H9 (cell line): ENCODE measurements at regions not wholly inside any gene's neighbourhood (a gene's known extent, or its start where the extent isn't known, plus 50 kb on each side); places are given as distances from the start of the nearest gene placed in this dataset.
"Not testable (repeated sequence)": the region's sequence is repeated elsewhere in the genome, so short reads cannot be mapped to it uniquely, and the experiment has no call there.

Source experiments
- DNase-seq: peaks from one replicate; pipeline ENCODE4 v3.0.0-alpha.2; 2017
- H2AFZ ChIP-seq: one replicate; pipeline ENCODE4 v1.6.1; 2013; ENCODE audit warnings: mild to moderate bottlenecking, low read length, control low read depth, moderate library complexity
- H2AK5ac ChIP-seq: 2 replicates; pipeline ENCODE4 v1.6.1; 2013; ENCODE audit warnings: low read length, control low read depth, mixed read lengths; ENCODE audit not compliant: insufficient read length
- H2BK120ac ChIP-seq: one replicate; pipeline ENCODE4 v1.6.1; 2013; ENCODE audit warnings: low read depth, mild to moderate bottlenecking, low read length, control low read depth, inconsistent platforms; ENCODE audit not compliant: poor library complexity, severe bottlenecking
- H2BK12ac ChIP-seq: 2 replicates; pipeline ENCODE4 v1.6.1; 2013; ENCODE audit warnings: low read length, control low read depth, mixed read lengths, low read depth; ENCODE audit not compliant: insufficient read length
- H2BK15ac ChIP-seq: 2 replicates; pipeline ENCODE4 v1.6.1; 2013; ENCODE audit warnings: low read depth, low read length, control low read depth
- H2BK20ac ChIP-seq: one replicate; pipeline ENCODE4 v1.6.1; 2013; ENCODE audit warnings: low read depth, mild to moderate bottlenecking, low read length, control low read depth, inconsistent platforms; ENCODE audit not compliant: poor library complexity, severe bottlenecking
- H2BK5ac ChIP-seq: 2 replicates; pipeline ENCODE4 v1.6.1; 2013; ENCODE audit warnings: low read length, control low read depth, mixed read lengths; ENCODE audit not compliant: insufficient read length
- H3K14ac ChIP-seq: 2 replicates; pipeline ENCODE4 v1.6.1; 2013; ENCODE audit warnings: low read length, control low read depth; ENCODE audit not compliant: insufficient read depth
- H3K18ac ChIP-seq: 2 replicates; pipeline ENCODE4 v1.6.1; 2013; ENCODE audit warnings: low read depth, mild to moderate bottlenecking, mixed read lengths, low read length, control low read depth; ENCODE audit not compliant: insufficient read length
- H3K23ac ChIP-seq: 2 replicates; pipeline ENCODE4 v1.6.1; 2013; ENCODE audit warnings: low read length, control low read depth, mixed read lengths, low read depth; ENCODE audit not compliant: insufficient read length
- H3K23me2 ChIP-seq: 2 replicates; pipeline ENCODE4 v1.6.1; 2013; ENCODE audit warnings: low read depth, mild to moderate bottlenecking, mixed read lengths, low read length, control low read depth; ENCODE audit not compliant: insufficient read length, poor library complexity, severe bottlenecking
- H3K27ac ChIP-seq: 2 replicates; pipeline ENCODE4 v1.5.1; 2013; ENCODE audit warnings: low read length, control low read depth, mixed read lengths, low read depth; ENCODE audit not compliant: insufficient read length
- H3K27me3 ChIP-seq: 2 replicates; pipeline ENCODE4 v1.6.1; 2013; ENCODE audit warnings: low read length, control low read depth, inconsistent platforms; ENCODE audit not compliant: insufficient read depth
- H3K4ac ChIP-seq: 2 replicates; pipeline ENCODE4 v1.6.1; 2013; ENCODE audit warnings: low read depth, mild to moderate bottlenecking, control low read depth, inconsistent platforms, low read length, moderate library complexity
- H3K4me1 ChIP-seq: 2 replicates; pipeline ENCODE4 v1.6.1; 2013; ENCODE audit warnings: low read length, control low read depth, inconsistent platforms; ENCODE audit not compliant: insufficient read depth
- H3K4me2 ChIP-seq: 2 replicates; pipeline ENCODE4 v1.6.1; 2013; ENCODE audit warnings: low read length, control low read depth, mixed read lengths; ENCODE audit not compliant: insufficient read length, insufficient read depth
- H3K56ac ChIP-seq: 2 replicates; pipeline ENCODE4 v1.6.1; 2013; ENCODE audit warnings: low read depth, mild to moderate bottlenecking, mixed read lengths, low read length, control low read depth; ENCODE audit not compliant: insufficient read length
- H3K79me1 ChIP-seq: 2 replicates; pipeline ENCODE4 v1.6.1; 2013; ENCODE audit warnings: low read depth, mild to moderate bottlenecking, moderate library complexity, low read length, control low read depth, inconsistent platforms; ENCODE audit not compliant: insufficient read depth, poor library complexity, severe bottlenecking
- H3K79me2 ChIP-seq: 2 replicates; pipeline ENCODE4 v1.6.1; 2013; ENCODE audit warnings: low read length, control low read depth, inconsistent platforms; ENCODE audit not compliant: insufficient read depth
- H3K9ac ChIP-seq: 2 replicates; pipeline ENCODE4 v1.6.1; 2013; ENCODE audit warnings: low read length, control low read depth, mixed read lengths; ENCODE audit not compliant: insufficient read length; ENCODE audit errors: extremely low read depth
- H3K9me3 ChIP-seq: one replicate; pipeline ENCODE4 v1.6.1; 2013; ENCODE audit warnings: low read depth, low read length, inconsistent platforms; ENCODE audit not compliant: control insufficient read depth
- H3T11ph ChIP-seq: one replicate; pipeline ENCODE4 v1.6.1; 2013; ENCODE audit warnings: mild to moderate bottlenecking, low read length, control low read depth, inconsistent platforms
- H4K20me1 ChIP-seq: one replicate; pipeline ENCODE4 v1.6.1; 2013; ENCODE audit not compliant: control insufficient read depth, insufficient read length, insufficient read depth
- H4K5ac ChIP-seq: 2 replicates; pipeline ENCODE4 v1.6.1; 2013; ENCODE audit warnings: low read depth, mild to moderate bottlenecking, mixed read lengths, low read length, control low read depth; ENCODE audit not compliant: insufficient read length
- H4K8ac ChIP-seq: replicated peaks from 2 replicates; pipeline ENCODE4 v1.6.1; 2013; ENCODE audit warnings: low read length, control low read depth, mixed read lengths, low read depth; ENCODE audit not compliant: insufficient read length
- H4K91ac ChIP-seq: 2 replicates; pipeline ENCODE4 v1.6.1; 2013; ENCODE audit warnings: low read depth, mild to moderate bottlenecking, moderate library complexity, mixed read lengths, low read length, control low read depth; ENCODE audit not compliant: insufficient read length
- H3K27ac Mint-ChIP-seq, 3 experiments: 2 replicates in 2 of 3; 3 replicates in 1 of 3; pipeline ENCODE4 v1.8.0; 2020 to 2021; ENCODE audit warnings: mixed read lengths in 3 of 3, mild to moderate bottlenecking in 1 of 3, moderate library complexity in 1 of 3
- H3K27me3 Mint-ChIP-seq: 2 replicates; pipeline ENCODE4 v1.8.0; 2021; ENCODE audit warnings: low read depth, mild to moderate bottlenecking, moderate library complexity, mixed read lengths
- H3K36me3 Mint-ChIP-seq, 3 experiments: 2 replicates in 2 of 3; 3 replicates in 1 of 3; pipeline ENCODE4 v1.8.0; 2020 to 2021; ENCODE audit warnings: low read depth in 3 of 3, mixed read lengths in 3 of 3; ENCODE audit not compliant: insufficient read depth in 1 of 3
- H3K4me1 Mint-ChIP-seq, 2 experiments: 2 replicates each; pipeline ENCODE4 v1.8.0; 2020; ENCODE audit warnings: mixed read lengths in 2 of 2
- H3K4me3 Mint-ChIP-seq, 2 experiments: 2 replicates in 1 of 2; 3 replicates in 1 of 2; pipeline ENCODE4 v1.8.0; 2020 to 2021; ENCODE audit warnings: mild to moderate bottlenecking in 2 of 2, mixed read lengths in 2 of 2, moderate library complexity in 1 of 2
- H3K9me3 Mint-ChIP-seq, 2 experiments: 2 replicates in 1 of 2; 3 replicates in 1 of 2; pipeline ENCODE4 v1.8.0; 2020; ENCODE audit warnings: mild to moderate bottlenecking in 2 of 2, mixed read lengths in 2 of 2, moderate library complexity in 1 of 2
- CTCF ChIP-seq: fragments of 200-600 bp; sonication (generic); conservative IDR thresholded peaks from 3 replicates; pipeline ENCODE4 v1.8.0; 2021; ENCODE audit warnings: antibody characterized with exemption, mild to moderate bottlenecking
- WGBS: extraction: QIAGEN DNeasy Blood & Tissue Kit; methylation state at CpG from one replicate; pipeline ENCODE4 v1.1.7; 2013; ENCODE audit warnings: missing lambda C conversion rate, low lambda C conversion rate, mixed read lengths; ENCODE audit not compliant: insufficient read length; ENCODE audit errors: extremely low coverage; 5-methylcytosine and 5-hydroxymethylcytosine counted together

- Histone ChIP-seq H2BK20ac (no peak overlapping the region), H2AFZ (no peak overlapping the region), H3K14ac (no peak overlapping the region), H4K20me1 (no peaks in the 10 kb centered on the region), H3K4me2 (no peak overlapping the region), H3K23me2 (no peaks in the 10 kb centered on the region), H2BK12ac (no peak overlapping the region), H3K56ac (no peak overlapping the region), H3K9me3 (no peaks in the 10 kb centered on the region), H3K4ac (no peak overlapping the region), H3K27me3 (no peaks in the 10 kb centered on the region), H3K4me1 (no peaks in the 10 kb centered on the region), H3K27ac (no peak overlapping the region), H2BK5ac (no peak overlapping the region), H3K79me1 (no peaks in the 10 kb centered on the region), H2BK15ac (no peak overlapping the region), H3K18ac (no peak overlapping the region), H3K79me2 (no peaks in the 10 kb centered on the region), H4K91ac (no peak overlapping the region), H2BK120ac (no peak overlapping the region), H3K9ac (no peak overlapping the region), H2AK5ac (no peak overlapping the region), H3T11ph (no peak overlapping the region), H4K5ac (no peak overlapping the region), H4K8ac (no peak overlapping the region), H3K23ac (no peak overlapping the region)
- H3K4me1 Mint-ChIP-seq, result no peaks in the 10 kb centered on the region
- TF ChIP-seq CTCF, result no peak
- no peak for DNase-seq
- no peaks in the 10 kb centered on the region for H3K36me3 Mint-ChIP-seq
- H3K4me3 Mint-ChIP-seq, result no peak overlapping the region
- H3K9me3 Mint-ChIP-seq, result no peaks in the 10 kb centered on the region; a peak in 1 of 5 replicates
- no peak overlapping the region for H3K27ac Mint-ChIP-seq
- no peaks in the 10 kb centered on the region for H3K27me3 Mint-ChIP-seq
- WGBS, result no CpG with 5 or more reads among the region's 3 CpGs
Observed at GRCh38 chr2:210782222-210782621, 225.8 kb downstream of the CPS1 start.

- H3K27me3 ChIP-seq, H2BK15ac ChIP-seq, H2BK12ac ChIP-seq, H3K14ac ChIP-seq, H2BK20ac ChIP-seq, H3K18ac ChIP-seq, H3K4me3 Mint-ChIP-seq, H3K4me1 ChIP-seq, H3K4ac ChIP-seq, H3K9me3 ChIP-seq, H3K9ac ChIP-seq, H3K4me1 Mint-ChIP-seq, H4K91ac ChIP-seq, H3T11ph ChIP-seq, H3K56ac ChIP-seq, H3K36me3 Mint-ChIP-seq, H3K27ac Mint-ChIP-seq, H3K4me2 ChIP-seq, H2AFZ ChIP-seq, H4K5ac ChIP-seq, H2AK5ac ChIP-seq, H3K23me2 ChIP-seq, H3K79me2 ChIP-seq, H4K8ac ChIP-seq, H3K79me1 ChIP-seq, DNase-seq, H3K27ac ChIP-seq, H3K27me3 Mint-ChIP-seq, H2BK5ac ChIP-seq, H2BK120ac ChIP-seq, H3K9me3 Mint-ChIP-seq, H4K20me1 ChIP-seq, H3K23ac ChIP-seq: not testable (repeated sequence)
- no CpG with 5 or more reads among the region's 4 CpGs for WGBS
Observed at GRCh38 chr2:210787831-210788230, 231.4 kb downstream of the CPS1 start.
